ENCODE measurements at regions not wholly inside any gene's neighbourhood (a gene's known extent, or its start where the extent isn't known, plus 50 kb on each side); places are given as distances from the start of the nearest gene placed in this dataset.
A peak's percentile ranks its signal among the peaks of the same experiment; 100 is the strongest.

- DNase-seq (ENCODE audit: low read depth), result no peak
Observed at GRCh38 chr4:143273160-143273917, 63.3 kb upstream of the GAB1 start.

GRCh38 chr4:143280861-143281260, 55.8 kb upstream of the GAB1 start:
- no peak for DNase-seq (ENCODE audit: low read depth)

DNA sequence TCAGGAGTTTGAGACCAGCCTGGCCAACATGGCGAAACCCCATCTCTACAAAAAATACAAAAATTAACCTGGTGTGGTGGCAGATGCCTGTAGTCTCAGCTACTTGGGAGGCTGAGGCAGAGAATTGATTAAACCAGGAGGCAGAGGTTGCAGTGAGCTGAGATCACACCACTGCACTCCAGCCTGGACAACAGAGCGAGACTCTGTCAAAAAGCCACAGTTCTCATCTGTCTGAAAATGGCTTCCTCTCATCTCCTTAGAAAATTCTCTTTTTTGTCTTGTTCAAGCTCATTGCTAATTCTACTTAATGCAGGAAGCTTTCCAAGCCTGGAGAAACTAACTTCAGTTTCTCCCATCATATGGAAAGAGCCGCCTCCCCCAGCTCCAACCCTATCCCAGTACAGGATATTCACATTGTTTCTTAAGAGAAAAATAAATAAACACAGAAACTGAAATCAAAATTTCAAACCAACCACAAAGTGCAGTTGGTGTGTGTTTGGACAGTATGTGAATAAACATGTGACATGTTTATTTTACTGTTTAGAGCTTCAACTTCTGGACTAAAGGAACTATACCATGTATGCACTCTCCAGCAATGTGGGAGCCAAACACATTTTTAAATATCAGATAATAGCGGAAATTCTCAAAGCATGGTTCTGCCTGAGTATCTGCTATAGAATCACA, 55.0 kb upstream of the GAB1 start:
- peak; percentile 16 for DNase-seq (ENCODE audit: low read depth)

- no peak for DNase-seq (ENCODE audit: low read depth)
Observed at GRCh38 chr4:143282211-143282707, 54.4 kb upstream of the GAB1 start.

DNA sequence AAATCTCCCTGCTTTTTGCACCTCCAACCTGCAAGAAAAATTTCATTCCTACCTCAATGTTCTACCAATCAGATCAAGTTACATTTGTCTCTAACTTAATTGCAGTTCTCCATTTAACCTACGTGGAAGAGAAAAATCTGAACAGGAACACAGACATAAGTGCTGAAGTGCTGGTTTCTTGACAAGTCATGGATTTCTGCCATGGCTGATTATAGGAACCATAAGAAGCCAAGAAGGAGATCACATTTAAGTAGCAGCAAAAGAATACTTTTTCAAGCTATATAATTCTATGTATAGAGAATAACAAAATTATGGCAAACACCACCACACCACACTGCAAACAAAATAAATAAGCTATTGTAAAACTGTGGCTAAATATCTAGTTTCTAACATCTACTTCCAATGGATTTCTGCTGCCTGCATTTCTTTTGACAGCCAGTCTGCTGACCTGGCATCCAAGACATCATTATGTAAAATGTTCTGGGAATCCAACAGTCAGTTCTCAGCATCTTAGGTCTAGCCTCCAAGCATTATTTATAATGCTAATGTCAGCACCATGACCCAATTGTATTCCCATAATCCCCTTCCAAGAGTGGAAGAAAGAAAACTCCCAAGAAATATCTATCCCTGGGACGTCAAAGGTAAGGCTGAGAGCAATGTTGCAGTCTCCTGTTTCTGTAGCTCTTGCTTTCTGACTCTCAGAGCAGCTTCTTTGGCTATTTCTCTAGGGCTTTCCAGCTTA, 50.8 kb upstream of the GAB1 start:
- no peak for DNase-seq (ENCODE audit: low read depth)

DNA sequence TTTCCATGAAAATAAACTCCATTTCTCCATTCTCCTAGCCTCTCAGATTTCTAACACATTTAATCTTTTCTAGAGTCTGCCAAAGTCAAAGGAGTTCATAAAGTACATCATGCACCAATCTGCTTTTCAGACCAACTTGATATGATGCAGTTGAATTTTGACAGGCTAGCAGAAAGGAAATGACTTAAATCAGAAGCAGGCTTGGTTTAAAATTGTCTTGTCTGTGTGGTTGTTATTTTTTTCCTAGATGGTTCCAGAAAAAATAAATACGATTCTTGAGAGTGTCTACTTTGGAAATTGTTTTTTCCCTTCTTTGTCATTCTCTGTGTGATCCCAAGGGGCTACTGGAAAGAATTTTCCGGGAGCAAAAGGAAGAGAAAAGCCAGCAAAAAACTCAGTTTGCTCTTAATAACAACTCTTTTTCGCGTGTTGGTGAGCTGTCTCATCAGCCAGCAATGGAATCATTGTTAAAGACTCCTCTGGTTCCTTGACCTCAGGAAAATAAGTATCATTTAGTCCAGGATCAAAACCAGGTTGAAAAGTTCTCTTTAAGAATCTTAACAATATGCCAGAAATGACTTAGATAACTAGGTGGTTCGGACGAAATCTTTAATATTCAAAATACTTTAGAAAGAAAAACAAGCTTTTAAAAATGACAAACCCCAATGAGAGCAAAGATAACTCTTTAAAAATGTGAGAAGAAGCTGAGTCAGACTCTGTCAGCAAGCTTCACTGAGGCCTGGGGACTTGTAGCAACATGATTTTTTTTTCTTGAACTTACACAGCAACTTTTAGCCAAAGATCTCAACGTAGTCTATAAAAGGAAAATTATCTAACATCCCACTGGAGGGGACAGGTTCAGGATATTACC, 49.7 kb upstream of the GAB1 start:
- peak; percentile 15 for DNase-seq (ENCODE audit: low read depth)
